ENCODE measurements at regions not wholly inside any gene's neighbourhood (a gene's known extent, or its start where the extent isn't known, plus 50 kb on each side); places are given as distances from the start of the nearest gene placed in this dataset.

DNA sequence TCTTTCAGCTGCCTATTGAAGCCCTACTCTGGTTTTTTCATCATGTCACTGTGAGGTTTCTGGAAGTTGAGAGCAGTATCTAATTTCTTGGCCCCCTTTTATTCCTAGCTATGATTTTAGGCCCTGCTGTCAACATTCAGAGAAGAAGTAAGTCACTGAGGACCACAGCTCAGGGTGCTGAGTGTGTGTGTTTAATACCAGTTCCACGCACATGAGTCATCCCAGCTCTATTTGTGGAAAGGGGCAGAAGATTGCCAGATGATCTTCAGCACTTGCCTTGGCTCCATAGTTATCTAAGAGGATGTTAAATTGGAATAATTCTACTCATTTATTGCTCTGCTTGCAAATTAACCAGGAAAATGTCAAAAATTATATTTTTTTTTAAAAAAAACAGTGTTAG is 65.5 kb upstream of the SLC38A4 start:
- no peaks in the 10 kb centered on the region for H3K79me2 ChIP-seq (ENCODE audit: low read length)
- no peak overlapping the region for H3K4me2 ChIP-seq (ENCODE audit: low read length)

DNA sequence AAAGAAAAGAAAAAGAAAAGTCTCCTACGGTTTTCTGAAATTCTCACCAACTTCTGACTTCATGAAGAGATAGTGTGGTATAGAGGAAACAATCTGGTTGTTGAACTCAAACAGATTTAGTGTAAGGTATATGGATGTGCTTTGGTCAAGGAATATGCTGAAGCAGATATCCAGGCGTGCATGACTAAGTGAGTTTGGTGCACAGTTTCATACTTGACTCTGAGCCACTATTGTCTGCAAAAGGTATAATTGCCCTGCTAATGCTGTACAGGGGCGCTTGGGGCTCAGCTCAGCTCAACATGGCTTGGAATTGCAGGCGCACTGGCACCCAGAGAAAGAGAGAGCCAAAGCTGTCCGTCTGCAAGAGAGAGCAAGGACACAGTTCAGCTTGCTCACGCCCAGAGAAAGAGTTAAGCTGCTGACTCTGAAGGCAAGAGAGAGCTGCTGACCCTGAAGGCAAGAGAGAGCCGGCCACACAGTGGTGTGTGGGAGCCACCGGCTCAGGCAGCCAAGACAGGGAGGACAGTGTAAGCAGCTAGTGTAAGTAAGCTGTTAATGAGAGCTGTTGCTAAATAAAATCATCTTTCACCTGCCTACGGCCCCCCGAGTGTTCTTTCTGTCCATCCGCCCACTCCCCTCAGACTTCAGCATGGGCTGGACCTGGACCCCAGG is 66.4 kb upstream of the SLC38A4 start:
- H2AFZ ChIP-seq (ENCODE audit: low read depth, low read length): no peak overlapping the region
- H3K4me2 ChIP-seq (ENCODE audit: low read length): no peak overlapping the region
- no peak overlapping the region for H3K9ac ChIP-seq (ENCODE audit: low read length)
- H3K4me1 ChIP-seq (ENCODE audit: low read length): no peaks in the 10 kb centered on the region
- no peaks in the 10 kb centered on the region for H3K27me3 ChIP-seq (ENCODE audit: low read depth, low read length)
- TF ChIP-seq, protein P1, sequence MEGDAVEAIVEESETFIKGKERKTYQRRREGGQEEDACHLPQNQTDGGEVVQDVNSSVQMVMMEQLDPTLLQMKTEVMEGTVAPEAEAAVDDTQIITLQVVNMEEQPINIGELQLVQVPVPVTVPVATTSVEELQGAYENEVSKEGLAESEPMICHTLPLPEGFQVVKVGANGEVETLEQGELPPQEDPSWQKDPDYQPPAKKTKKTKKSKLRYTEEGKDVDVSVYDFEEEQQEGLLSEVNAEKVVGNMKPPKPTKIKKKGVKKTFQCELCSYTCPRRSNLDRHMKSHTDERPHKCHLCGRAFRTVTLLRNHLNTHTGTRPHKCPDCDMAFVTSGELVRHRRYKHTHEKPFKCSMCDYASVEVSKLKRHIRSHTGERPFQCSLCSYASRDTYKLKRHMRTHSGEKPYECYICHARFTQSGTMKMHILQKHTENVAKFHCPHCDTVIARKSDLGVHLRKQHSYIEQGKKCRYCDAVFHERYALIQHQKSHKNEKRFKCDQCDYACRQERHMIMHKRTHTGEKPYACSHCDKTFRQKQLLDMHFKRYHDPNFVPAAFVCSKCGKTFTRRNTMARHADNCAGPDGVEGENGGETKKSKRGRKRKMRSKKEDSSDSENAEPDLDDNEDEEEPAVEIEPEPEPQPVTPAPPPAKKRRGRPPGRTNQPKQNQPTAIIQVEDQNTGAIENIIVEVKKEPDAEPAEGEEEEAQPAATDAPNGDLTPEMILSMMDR (IDR thresholded peaks at IDR 0.05; ENCODE audit: low read depth, low read length): no peak
- TF ChIP-seq EZH2phosphoT487 (IDR thresholded peaks at IDR 0.05; ENCODE audit: low read depth): no peak
- H3K36me3 ChIP-seq (replicated peaks; ENCODE audit: low read depth, low read length): no peaks in the 10 kb centered on the region
- no peaks in the 10 kb centered on the region for H3K9me3 ChIP-seq (ENCODE audit: insufficient read depth, low read length)
- H3K79me2 ChIP-seq (ENCODE audit: low read length): no peaks in the 10 kb centered on the region
- H3K27ac ChIP-seq (ENCODE audit: low read length): no peak overlapping the region
- H4K20me1 ChIP-seq (ENCODE audit: insufficient read depth, low read length): no peaks in the 10 kb centered on the region
- H3K4me3 ChIP-seq (ENCODE audit: low read length): no peak overlapping the region

More for the DNA sequence above, 65.5 kb upstream of the SLC38A4 start:
- Histone ChIP-seq H3K27me3 (ENCODE audit: low read depth, low read length) (no peaks in the 10 kb centered on the region), H3K9ac (ENCODE audit: low read length) (no peak overlapping the region), H3K4me3 (ENCODE audit: low read length) (no peak overlapping the region), H4K20me1 (ENCODE audit: insufficient read depth, low read length) (no peaks in the 10 kb centered on the region), H3K9me3 (ENCODE audit: insufficient read depth, low read length) (no peaks in the 10 kb centered on the region), H3K36me3 (replicated peaks; ENCODE audit: low read depth, low read length) (no peaks in the 10 kb centered on the region), H3K27ac (ENCODE audit: low read length) (no peak overlapping the region), H3K4me1 (ENCODE audit: low read length) (no peaks in the 10 kb centered on the region), H2AFZ (ENCODE audit: low read depth, low read length) (no peak overlapping the region)
- TF ChIP-seq, protein P1 (IDR thresholded peaks at IDR 0.05; ENCODE audit: low read depth, low read length): no peak
- TF ChIP-seq EZH2phosphoT487 (IDR thresholded peaks at IDR 0.05; ENCODE audit: low read depth): no peak

DNA sequence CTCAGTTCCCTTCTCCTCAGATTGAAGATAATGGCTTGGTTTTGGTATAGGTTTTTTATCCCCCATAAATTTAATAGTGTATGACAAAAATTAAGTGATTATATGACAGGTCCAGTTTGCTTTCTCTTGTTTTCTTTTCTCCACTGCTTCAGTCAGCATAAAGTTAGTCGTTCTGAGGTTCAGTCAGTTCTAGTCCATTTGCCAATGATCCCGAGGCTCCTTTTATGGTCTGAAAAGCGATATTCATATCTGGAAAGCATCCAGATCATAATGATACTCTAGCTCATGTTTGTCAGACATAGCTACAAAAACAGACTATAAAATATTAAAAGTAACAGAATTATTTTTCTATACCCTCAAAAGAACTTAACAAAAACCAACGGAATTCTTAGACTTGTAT is 67.1 kb upstream of the SLC38A4 start:
- no peak overlapping the region for H3K4me3 ChIP-seq (ENCODE audit: low read length)
- H3K27me3 ChIP-seq (ENCODE audit: low read depth, low read length): no peaks in the 10 kb centered on the region
- no peak overlapping the region for H3K9ac ChIP-seq (ENCODE audit: low read length)
- no peaks in the 10 kb centered on the region for H3K36me3 ChIP-seq (replicated peaks; ENCODE audit: low read depth, low read length)
- H3K79me2 ChIP-seq (ENCODE audit: low read length): no peaks in the 10 kb centered on the region
- no peak overlapping the region for H3K4me2 ChIP-seq (ENCODE audit: low read length)
- no peak overlapping the region for H3K27ac ChIP-seq (ENCODE audit: low read length)
- H3K9me3 ChIP-seq (ENCODE audit: insufficient read depth, low read length): no peaks in the 10 kb centered on the region
- no peak overlapping the region for H2AFZ ChIP-seq (ENCODE audit: low read depth, low read length)
- H4K20me1 ChIP-seq (ENCODE audit: insufficient read depth, low read length): no peaks in the 10 kb centered on the region
- TF ChIP-seq, protein P1 (IDR thresholded peaks at IDR 0.05; ENCODE audit: low read depth, low read length): no peak
- no peak for TF ChIP-seq EZH2phosphoT487 (IDR thresholded peaks at IDR 0.05; ENCODE audit: low read depth)
- H3K4me1 ChIP-seq (ENCODE audit: low read length): no peaks in the 10 kb centered on the region

DNA sequence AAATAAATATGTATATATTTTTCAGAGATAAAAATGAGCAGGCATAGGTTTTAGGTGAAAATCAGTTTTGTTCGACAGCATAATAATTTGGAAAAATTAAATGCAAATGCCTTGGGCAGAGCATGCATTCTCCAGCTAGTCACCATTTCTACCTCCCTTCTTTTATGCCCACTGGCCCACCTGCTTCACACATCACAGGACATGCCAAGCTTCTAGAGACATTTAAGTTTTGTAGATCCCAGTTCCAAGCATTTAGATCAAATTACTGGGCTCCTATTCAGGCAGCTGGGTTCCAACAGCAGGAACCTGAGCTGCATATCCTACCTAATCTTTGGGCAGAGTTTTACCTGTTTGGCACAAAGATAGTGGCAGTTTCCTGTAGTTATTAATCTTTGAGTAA is 67.6 kb upstream of the SLC38A4 start:
- no peak overlapping the region for H3K4me3 ChIP-seq (ENCODE audit: low read length)
- no peak overlapping the region for H3K9ac ChIP-seq (ENCODE audit: low read length)
- H4K20me1 ChIP-seq (ENCODE audit: insufficient read depth, low read length): no peaks in the 10 kb centered on the region
- H3K9me3 ChIP-seq (ENCODE audit: insufficient read depth, low read length): no peaks in the 10 kb centered on the region
- H2AFZ ChIP-seq (ENCODE audit: low read depth, low read length): no peak overlapping the region
- no peak overlapping the region for H3K27ac ChIP-seq (ENCODE audit: low read length)
- H3K4me2 ChIP-seq (ENCODE audit: low read length): no peak overlapping the region
- H3K4me1 ChIP-seq (ENCODE audit: low read length): no peaks in the 10 kb centered on the region
- no peaks in the 10 kb centered on the region for H3K79me2 ChIP-seq (ENCODE audit: low read length)
- H3K36me3 ChIP-seq (replicated peaks; ENCODE audit: low read depth, low read length): no peaks in the 10 kb centered on the region
- no peak for TF ChIP-seq EZH2phosphoT487 (IDR thresholded peaks at IDR 0.05; ENCODE audit: low read depth)
- TF ChIP-seq, protein P1 (IDR thresholded peaks at IDR 0.05; ENCODE audit: low read depth, low read length): no peak
- no peaks in the 10 kb centered on the region for H3K27me3 ChIP-seq (ENCODE audit: low read depth, low read length)
